Tibial nerve (tissue), 4 donors: ENCODE measurements at regions not wholly inside any gene's neighbourhood (a gene's known extent, or its start where the extent isn't known, plus 50 kb on each side); places are given as distances from the start of the nearest gene placed in this dataset.

ENCODE experiments used
- DNase-seq, 2 donors: peaks; one replicate each; pipeline ENCODE4 v3.0.0-alpha.2; 2019; ENCODE audit warnings: low spot score in 2 of 2
- H3K27ac ChIP-seq, 4 donors: fragments of 200-600 bp; sonication (generic) in 3 of 4; one replicate each; pipeline ENCODE4 v1.5.1; 2017 to 2019; ENCODE audit warnings: mild to moderate bottlenecking in 1 of 4
- H3K27me3 ChIP-seq, 2 donors: fragments of 200-600 bp; sonication (generic) in 1 of 2; one replicate each; pipeline versions ENCODE4 v1.5.1 to v1.6.0; 2017 to 2019
- H3K36me3 ChIP-seq, 3 donors: fragments of 200-600 bp; sonication (generic); one replicate each; pipeline ENCODE4 v1.5.1; 2018 to 2019
- H3K4me1 ChIP-seq, 4 donors: fragments of 200-600 bp; sonication (generic) in 3 of 4; one replicate each; pipeline ENCODE4 v1.5.1; 2017 to 2019
- H3K4me3 ChIP-seq, 4 donors: fragments of 200-600 bp; sonication (generic) in 3 of 4; one replicate each; pipeline ENCODE4 v1.5.1; 2017 to 2019; ENCODE audit warnings: mild to moderate bottlenecking in 1 of 4, moderate library complexity in 1 of 4
- H3K9me3 ChIP-seq, 4 donors: fragments of 200-600 bp; sonication (generic) in 3 of 4; one replicate each; pipeline ENCODE4 v1.5.1; 2017 to 2019
- CTCF ChIP-seq, 5 experiments: fragments of 200-600 bp in 3 of 5; fragments of 450-650 bp in 2 of 5; sonication (generic) in 3 of 5; IDR thresholded peaks; one replicate each; pipeline ENCODE4 v1.5.1; 2016 to 2019; ENCODE audit warnings: antibody characterized with exemption in 5 of 5, mild to moderate bottlenecking in 3 of 5, moderate library complexity in 2 of 5
- EP300 ChIP-seq, 2 donors: sonication (generic); formaldehyde crosslinking; IDR thresholded peaks; one replicate each; pipeline ENCODE4 v1.6.1; 2017; ENCODE audit warnings: antibody characterized with exemption in 2 of 2, mild to moderate bottlenecking in 1 of 2
- POLR2A ChIP-seq, 2 donors: fragments of 450-650 bp; IDR thresholded peaks; one replicate each; pipeline ENCODE4 v1.6.1; 2017; ENCODE audit warnings: antibody characterized with exemption in 2 of 2, mild to moderate bottlenecking in 2 of 2, moderate library complexity in 2 of 2
- WGBS, 2 donors: methylation state at CpG; one replicate each; pipeline ENCODE4 v1.1.5; 2018; 5-methylcytosine and 5-hydroxymethylcytosine counted together

- no peak for TF ChIP-seq EP300 (IDR thresholded peaks at IDR 0.05)
- no peak for TF ChIP-seq CTCF (IDR thresholded peaks at IDR 0.05)
- TF ChIP-seq POLR2A (IDR thresholded peaks at IDR 0.05): no peak
- Histone ChIP-seq H3K36me3 (no peaks in the 10 kb centered on the region), H3K27ac (peak overlapping the region in 2 of 4 donors; percentile 77 to 88), H3K4me1 (peaks cover 0 to 56% (median 27%) of the 10 kb centered on the region in 4 donors), H3K27me3 (no peaks in the 10 kb centered on the region), H3K4me3 (no peak overlapping the region), H3K9me3 (no peaks in the 10 kb centered on the region)
- WGBS, 2 donors: 69 to 90% methylated on average over 4 of the region's 4 CpGs
- no peak for DNase-seq
Measured at GRCh38 chr4:128573781-128574508, 235.6 kb upstream of the JADE1 start.

- H3K27ac ChIP-seq: peak overlapping the region in 3 of 4 donors; percentile 57 to 88 (median 77)
- no peak for TF ChIP-seq CTCF (IDR thresholded peaks at IDR 0.05)
- WGBS, 2 donors: 59 to 63% methylated on average over 3 of the region's 3 CpGs
Measured at GRCh38 chr4:128572778-128573241, 236.7 kb upstream of the JADE1 start.

GRCh38 chr4:128571747-128572146 lies 237.8 kb upstream of the JADE1 start:
- TF ChIP-seq CTCF (IDR thresholded peaks at IDR 0.05) (no peak), EP300 (IDR thresholded peaks at IDR 0.05) (peak; percentile 84 to 91), POLR2A (IDR thresholded peaks at IDR 0.05) (no peak)
- no peaks in the 10 kb centered on the region for H3K27me3 ChIP-seq
- peak overlapping the region in 3 of 4 donors; percentile 63 to 88 (median 77) for H3K27ac ChIP-seq
- H3K9me3 ChIP-seq: no peaks in the 10 kb centered on the region
- no peaks in the 10 kb centered on the region for H3K36me3 ChIP-seq
- H3K4me3 ChIP-seq: no peak overlapping the region
- peak in 1 of 2 donors; percentile 64 for DNase-seq
- H3K4me1 ChIP-seq: peaks cover 0 to 61% (median 31%) of the 10 kb centered on the region in 4 donors

More at GRCh38 chr4:128572778-128573241, 236.7 kb upstream of the JADE1 start:
- no peak for DNase-seq
- no peaks in the 10 kb centered on the region for H3K27me3 ChIP-seq
- no peaks in the 10 kb centered on the region for H3K36me3 ChIP-seq
- H3K4me1 ChIP-seq: peaks cover 0 to 61% (median 31%) of the 10 kb centered on the region in 4 donors
- H3K4me3 ChIP-seq: no peak overlapping the region
- H3K9me3 ChIP-seq: no peaks in the 10 kb centered on the region

- H3K4me1 ChIP-seq: peaks cover 0 to 61% (median 31%) of the 10 kb centered on the region in 4 donors
- no peak overlapping the region for H3K4me3 ChIP-seq
- H3K9me3 ChIP-seq: no peaks in the 10 kb centered on the region
- H3K27me3 ChIP-seq: no peaks in the 10 kb centered on the region
- peak; percentile 19 to 59 for DNase-seq
- H3K27ac ChIP-seq: peak overlapping the region in 3 of 4 donors; percentile 63 to 88 (median 77)
- no peak for TF ChIP-seq CTCF (IDR thresholded peaks at IDR 0.05)
- TF ChIP-seq EP300 (IDR thresholded peaks at IDR 0.05): peak in 1 of 2 donors; percentile 73
- WGBS, 2 donors: 92 to 95% methylated on average over 6 of the region's 6 CpGs
- no peaks in the 10 kb centered on the region for H3K36me3 ChIP-seq
Measured at GRCh38 chr4:128570387-128570975, 239.0 kb upstream of the JADE1 start.

- H3K4me1 ChIP-seq: peaks cover 0 to 45% (median 17%) of the 10 kb centered on the region in 4 donors
- no peaks in the 10 kb centered on the region for H3K9me3 ChIP-seq
- H3K36me3 ChIP-seq: no peaks in the 10 kb centered on the region
- 82 to 93% methylated on average over 2 of the region's 2 CpGs for WGBS, 2 donors
- TF ChIP-seq CTCF (IDR thresholded peaks at IDR 0.05) (no peak), EP300 (IDR thresholded peaks at IDR 0.05) (no peak), POLR2A (IDR thresholded peaks at IDR 0.05) (no peak)
- H3K27me3 ChIP-seq: no peaks in the 10 kb centered on the region
- no peak overlapping the region for H3K4me3 ChIP-seq
- no peak for DNase-seq
- no peak overlapping the region for H3K27ac ChIP-seq
Measured at GRCh38 chr4:128566693-128567092, 242.8 kb upstream of the JADE1 start.
